HG02610 (cell line): ENCODE measurements at regions not wholly inside any gene's neighbourhood (a gene's known extent, or its start where the extent isn't known, plus 50 kb on each side); places are given as distances from the start of the nearest gene placed in this dataset.

Source experiments
- ATAC-seq: cut with Tn5 transposase; IDR thresholded peaks from one replicate; pipeline ENCODE4 v1.9.1; 2021; ENCODE audit warnings: mild to moderate bottlenecking, moderate library complexity; ENCODE audit not compliant: unreplicated experiment

DNA sequence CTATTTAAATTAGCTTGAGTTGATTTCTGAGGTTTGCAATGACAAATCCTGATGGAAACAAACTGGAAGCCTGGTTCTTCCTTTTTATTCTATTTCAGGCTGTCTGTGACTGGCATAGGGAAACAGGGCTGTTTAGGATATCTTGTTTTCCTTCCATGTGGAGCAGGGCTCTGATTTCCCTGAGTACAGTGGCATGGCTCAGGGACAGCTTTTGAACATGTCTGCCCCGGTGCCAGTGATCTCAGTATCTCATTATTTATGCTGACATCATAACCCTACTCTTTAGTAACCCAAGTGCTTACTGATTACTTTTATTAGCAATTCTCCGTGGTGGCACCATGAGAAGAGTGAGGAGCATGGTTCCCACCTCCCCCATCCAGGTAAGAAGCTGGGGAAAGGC, 720.3 kb downstream of the GALR1 start:
- no peak for ATAC-seq

GRCh38 chr18:77970814-77971213, 721.2 kb downstream of the GALR1 start:
- no peak for ATAC-seq

GRCh38 chr18:77973745-77974144, 724.1 kb downstream of the GALR1 start:
- no peak for ATAC-seq

DNA sequence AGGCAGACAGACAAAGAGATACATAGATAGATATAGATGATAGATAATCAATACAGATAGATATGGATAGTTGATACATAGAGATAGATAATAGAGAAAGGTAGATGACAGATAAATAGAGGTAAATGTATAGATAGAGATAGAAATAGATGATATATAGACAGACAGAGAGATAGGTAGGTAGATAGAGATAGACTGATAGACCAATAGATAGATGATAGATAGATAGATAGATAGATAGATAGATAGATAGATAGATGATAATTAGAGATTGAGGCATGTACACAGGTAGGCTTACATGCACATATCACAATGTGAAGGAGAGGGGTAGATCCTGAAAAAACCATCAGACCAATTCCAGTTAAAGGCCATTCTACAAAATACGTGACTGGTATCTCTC, 724.7 kb downstream of the GALR1 start:
- no peak for ATAC-seq

DNA sequence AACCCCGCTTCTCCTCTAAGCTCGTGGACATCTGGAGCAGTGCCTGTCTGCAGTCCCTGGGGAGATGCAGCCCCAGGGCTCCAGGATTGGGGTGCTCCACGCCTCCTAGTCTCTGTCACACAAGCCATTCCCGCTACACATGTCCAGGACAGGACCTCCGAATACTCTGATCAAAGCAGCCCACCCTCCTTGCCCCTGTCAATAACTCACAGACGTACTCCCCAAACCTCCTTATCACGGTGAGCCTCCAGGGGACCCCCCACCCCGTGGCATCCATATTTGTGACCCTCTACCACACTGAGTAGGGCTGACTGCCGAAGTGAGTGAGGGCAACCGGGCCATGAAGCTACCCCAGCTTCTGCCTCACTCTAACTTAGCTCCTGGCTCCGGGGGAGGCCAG, 727.7 kb downstream of the GALR1 start:
- no peak for ATAC-seq

- no peak for ATAC-seq
These were observed 730.6 kb downstream of the GALR1 start for GRCh38 chr18:77980275-77980674.

GRCh38 chr18:77981874-77982273, 732.2 kb downstream of the GALR1 start:
- no peak for ATAC-seq

GRCh38 chr18:77983270-77983669, 733.6 kb downstream of the GALR1 start:
- ATAC-seq: no peak

DNA sequence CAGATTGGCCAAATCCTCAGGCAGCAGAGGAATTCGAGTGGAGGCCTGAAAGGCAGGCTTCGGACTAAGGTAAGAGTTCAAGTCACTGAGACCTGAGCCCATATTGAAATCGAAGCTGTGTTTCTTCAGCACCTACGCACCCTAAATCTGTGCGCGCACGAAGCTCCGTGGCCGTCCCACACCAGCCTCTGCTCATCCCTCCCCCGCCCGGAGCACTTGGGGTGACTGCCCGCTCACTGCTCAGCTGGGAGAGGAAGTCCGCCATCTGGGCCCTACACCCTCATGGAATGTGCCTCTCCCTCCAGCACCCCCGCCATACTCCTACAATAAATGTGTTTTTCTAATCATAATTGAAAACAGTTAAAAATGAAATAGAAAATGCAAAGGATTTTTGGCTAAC, 734.5 kb downstream of the GALR1 start:
- no peak for ATAC-seq

DNA sequence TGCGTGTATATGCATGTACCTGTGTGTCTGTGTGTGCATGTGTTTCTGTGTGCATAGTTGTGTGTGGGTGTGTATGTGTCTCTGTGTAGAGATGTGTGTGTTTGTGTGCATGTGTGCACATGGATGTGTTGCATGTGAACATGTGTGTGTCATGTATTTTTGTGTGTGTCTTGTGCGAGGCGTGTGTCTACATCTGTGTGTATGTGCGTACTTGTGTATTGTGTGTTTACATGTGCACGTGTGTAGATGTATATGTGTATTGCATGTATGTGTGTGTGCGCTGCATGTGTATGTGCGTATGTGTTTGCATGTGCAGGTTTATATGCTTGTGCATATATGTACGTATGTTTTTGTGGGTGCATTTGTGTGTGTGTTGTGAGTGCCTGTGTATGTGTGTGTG, 735.2 kb downstream of the GALR1 start:
- ATAC-seq: no peak

DNA sequence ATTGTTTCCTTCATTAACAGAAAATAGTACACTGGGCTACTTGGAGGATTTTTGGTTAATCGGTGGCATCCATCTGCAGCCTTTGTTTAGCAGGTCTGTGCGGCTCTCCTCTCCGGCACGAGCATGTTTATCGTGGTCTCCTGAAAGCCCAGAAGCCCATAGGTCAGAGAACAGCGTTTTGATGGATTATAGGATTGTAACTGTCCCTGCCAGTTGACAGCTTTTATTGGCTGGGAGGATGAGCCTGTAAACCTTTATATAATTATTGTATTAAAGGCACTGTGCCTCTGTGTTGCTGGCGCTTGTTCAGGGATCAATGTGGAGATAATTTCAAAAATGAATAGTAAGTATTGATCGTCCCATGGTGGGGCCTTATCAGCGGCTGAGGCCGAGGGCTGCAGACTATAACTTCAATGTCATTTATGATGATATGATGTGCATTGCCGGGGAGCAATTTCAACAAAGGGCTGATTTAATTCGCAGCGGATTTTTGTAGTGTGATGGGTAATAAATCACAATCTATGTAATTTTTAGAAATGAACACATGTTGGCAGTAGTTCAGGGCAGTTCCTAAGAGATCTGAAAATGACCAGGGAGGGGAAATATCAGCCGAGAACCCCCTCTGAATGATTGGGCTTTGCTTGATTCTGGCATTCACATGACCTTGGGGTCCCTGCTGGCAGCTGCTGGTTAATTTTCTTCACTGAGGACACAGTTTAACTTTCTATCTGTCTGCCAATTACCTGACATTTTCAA, 736.1 kb downstream of the GALR1 start:
- no peak for ATAC-seq

- ATAC-seq: no peak
These were observed 740.5 kb downstream of the GALR1 start for GRCh38 chr18:77990131-77990530.

DNA sequence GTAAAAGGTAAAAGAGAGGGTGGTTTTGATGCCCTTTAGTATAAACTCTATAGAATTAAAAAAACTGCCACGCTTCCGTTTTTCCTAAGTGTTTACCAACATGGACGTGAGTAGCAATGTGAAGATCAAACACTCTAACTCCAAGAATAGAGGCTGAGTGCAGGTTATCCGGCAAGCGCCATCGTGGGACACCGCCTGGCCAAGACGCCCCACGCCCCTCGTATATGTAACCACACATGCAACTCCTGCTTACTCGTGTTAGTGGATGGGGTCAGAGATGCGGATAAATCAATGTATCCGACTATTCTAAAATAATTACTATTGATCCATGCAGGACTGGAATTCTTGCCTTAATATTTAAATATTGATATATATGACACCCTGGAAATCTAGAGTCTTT, 741.3 kb downstream of the GALR1 start:
- no peak for ATAC-seq

DNA sequence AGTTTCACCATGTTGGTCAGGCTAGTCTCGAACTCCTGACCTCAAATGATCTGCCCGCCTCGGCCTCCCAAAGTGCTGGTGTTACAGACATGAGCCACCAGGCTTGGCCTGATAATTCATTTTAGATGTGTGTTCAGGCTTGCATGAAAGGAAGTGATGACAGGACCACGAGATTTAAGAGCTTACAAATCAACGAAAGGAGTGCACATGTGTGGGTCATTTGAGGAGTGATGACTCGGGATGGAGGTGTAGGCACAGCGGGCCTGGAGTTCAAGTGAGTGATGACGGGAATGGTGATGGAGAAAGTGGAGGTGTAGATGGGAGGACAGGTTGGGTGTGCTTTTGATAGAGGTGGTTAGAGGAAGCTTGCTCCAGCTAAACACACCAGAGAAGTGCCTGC, 742.4 kb downstream of the GALR1 start:
- no peak for ATAC-seq

- ATAC-seq: no peak
These were observed 743.7 kb downstream of the GALR1 start for GRCh38 chr18:77993188-77993981.

DNA sequence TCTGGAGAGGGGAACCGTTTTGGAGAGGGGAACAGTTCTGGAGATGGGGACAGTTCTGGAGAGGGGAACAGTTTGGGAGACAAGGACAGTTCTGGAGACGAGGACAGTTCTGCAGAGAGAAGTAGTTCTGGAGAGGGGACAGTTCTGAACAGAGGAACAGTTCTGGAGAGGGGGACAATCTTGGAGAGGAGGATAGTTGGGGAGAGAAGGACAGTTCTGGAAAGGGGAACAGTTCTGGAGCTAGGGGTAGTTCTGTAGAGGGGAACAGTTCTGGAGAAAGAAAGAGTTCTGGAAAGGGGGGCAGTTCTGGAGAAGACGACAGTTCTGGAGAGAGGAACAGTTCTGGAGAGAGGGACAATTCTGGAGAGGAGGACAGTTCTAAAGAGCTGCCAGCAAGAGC, 745.9 kb downstream of the GALR1 start:
- ATAC-seq: no peak

DNA sequence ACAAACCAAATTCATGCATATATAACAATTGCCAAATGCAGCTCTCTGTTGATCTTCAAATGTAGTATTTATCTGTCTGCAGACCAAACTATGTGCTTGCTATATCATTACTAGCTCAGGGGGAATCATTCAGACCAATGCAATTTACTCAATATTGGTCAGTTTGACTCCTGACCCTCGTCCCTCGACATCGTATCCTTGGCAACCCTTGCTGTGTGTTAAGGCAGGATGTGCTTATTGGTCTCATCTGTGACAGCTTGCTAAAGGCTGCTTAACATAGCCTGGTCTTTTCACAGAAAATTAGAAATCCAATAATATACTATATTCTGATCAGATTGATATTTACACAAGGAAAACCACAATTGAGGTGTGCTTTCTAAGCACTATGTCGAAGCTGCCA, 747.1 kb downstream of the GALR1 start:
- ATAC-seq: no peak

DNA sequence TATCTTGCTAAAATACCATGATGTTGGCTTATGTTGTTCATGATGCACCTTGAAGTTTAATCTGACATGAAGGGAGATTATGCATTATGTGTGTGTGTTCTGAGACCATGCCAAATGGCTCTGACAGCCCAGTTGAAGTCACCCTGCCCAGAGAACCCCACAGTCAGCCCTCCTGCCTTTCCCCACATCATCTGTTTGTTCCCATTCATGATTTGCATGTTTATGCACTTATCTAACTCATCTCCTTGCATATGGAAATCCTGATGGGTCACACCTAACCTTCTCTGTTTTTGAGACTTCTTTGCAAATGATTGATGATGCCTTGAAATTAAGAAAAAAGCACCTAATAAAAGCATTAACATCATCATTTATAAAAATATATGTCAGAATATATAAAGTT, 752.2 kb downstream of the GALR1 start:
- no peak for ATAC-seq

GRCh38 chr18:78006006-78006773, 756.5 kb downstream of the GALR1 start:
- ATAC-seq: no peak

DNA sequence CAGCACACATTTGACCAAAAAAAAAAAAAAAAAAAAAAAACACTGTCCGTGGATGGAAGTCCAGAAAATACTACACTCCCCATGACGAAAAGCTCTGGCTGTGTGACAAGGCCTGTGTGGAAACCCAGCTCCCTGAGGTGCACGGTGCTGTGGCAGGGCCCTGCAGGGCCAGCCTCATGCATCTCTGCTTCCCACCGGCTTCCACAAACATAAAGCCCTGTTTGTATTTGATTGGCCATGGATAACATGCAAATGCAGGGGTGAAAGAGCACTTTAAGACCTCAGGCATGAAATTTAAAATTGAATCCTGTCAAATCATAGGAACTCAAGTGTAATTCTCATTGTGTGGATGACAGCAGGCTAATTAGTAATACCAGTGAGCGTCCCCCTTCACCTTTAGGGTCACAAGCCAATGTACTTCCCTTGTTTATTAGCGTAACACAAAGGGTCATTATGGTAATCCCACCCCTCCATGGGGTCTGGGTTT, 757.2 kb downstream of the GALR1 start:
- ATAC-seq: no peak

- ATAC-seq: no peak
These were observed 760.7 kb downstream of the GALR1 start for GRCh38 chr18:78010363-78010762.

- no peak for ATAC-seq
These were observed 768.2 kb downstream of the GALR1 start for GRCh38 chr18:78017869-78018268.
